ENCODE measurements at regions not wholly inside any gene's neighbourhood (a gene's known extent, or its start where the extent isn't known, plus 50 kb on each side); places are given as distances from the start of the nearest gene placed in this dataset.

GRCh38 chr18:28706397-28706796 is 529.5 kb upstream of the CDH2 start:
- DNase-seq = no peak
- intact Hi-C loops (cut with DNase I, micrococcal nuclease) = no loop called here
- no peak for ATAC-seq

DNA sequence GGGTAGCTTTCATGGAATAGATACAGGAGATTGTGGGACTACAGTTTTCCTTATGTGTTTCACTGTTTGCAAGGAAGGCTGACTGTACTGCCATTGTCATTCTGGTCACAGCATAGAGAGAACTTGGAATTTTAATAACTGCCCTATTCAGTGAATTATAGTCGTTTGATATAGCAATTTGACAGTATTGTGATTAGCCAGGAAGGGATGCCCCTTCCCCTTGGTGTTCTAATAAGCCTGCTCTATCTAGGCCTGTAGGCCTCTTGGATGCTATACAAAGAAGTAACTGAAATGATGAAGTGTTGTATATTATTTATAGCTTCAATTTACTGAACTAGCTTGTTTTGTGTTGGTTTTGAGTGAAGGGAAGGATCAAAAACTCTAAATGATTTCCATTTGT is 528.6 kb upstream of the CDH2 start:
- ATAC-seq = no peak
- intact Hi-C loops (cut with DNase I, micrococcal nuclease) = no loop called here
- DNase-seq = no peak

- ATAC-seq = no peak
- intact Hi-C loops (cut with DNase I, micrococcal nuclease) = no loop called here
- DNase-seq = no peak
Observed at GRCh38 chr18:28692337-28692736, 515.4 kb upstream of the CDH2 start.

DNA sequence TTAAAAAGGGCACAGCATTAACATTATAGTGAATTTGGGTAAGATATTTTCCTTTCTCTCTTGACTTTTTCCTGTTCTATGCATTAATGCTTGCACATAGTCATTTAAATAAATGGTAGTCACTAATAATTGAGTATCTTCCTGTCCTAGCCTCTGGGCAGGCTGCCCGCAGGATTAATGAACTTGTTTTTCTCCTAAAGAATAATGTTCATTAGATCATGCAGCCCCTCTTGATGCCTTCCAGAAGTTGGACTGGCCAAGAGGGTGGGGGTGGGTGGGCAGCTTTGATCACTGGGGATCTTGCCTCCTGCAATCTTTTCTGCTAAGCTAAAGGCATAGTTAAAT is 514.5 kb upstream of the CDH2 start:
- ATAC-seq = no peak
- DNase-seq = no peak
- intact Hi-C loops (cut with DNase I, micrococcal nuclease) = no loop called here

GRCh38 chr18:28690836-28691495 is 514.0 kb upstream of the CDH2 start:
- ATAC-seq (no peak), DNase-seq (no peak)
- intact Hi-C loops (cut with DNase I, micrococcal nuclease) = no loop called here

DNA sequence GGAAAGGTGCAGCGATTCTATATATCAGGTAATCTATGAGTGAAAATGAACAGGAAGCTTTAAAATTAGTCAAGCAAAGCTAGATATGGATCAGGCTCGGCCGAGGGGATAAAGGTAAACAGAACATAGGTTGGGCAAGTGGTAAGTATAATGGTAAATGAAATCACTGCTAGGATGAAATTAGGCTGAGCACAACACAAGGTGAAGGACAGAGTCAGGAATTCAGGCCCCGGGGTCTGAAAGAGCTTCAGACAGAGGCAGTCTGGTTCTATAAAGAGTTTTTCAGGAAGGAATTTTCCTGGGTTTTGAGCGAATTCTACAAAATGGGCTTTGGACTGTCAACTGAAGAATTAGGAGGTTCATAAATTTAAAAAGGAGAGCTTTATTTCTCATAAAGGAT is 513.2 kb upstream of the CDH2 start:
- no peak for DNase-seq
- ATAC-seq = no peak
- intact Hi-C loops (cut with DNase I, micrococcal nuclease) = no loop called here

DNA sequence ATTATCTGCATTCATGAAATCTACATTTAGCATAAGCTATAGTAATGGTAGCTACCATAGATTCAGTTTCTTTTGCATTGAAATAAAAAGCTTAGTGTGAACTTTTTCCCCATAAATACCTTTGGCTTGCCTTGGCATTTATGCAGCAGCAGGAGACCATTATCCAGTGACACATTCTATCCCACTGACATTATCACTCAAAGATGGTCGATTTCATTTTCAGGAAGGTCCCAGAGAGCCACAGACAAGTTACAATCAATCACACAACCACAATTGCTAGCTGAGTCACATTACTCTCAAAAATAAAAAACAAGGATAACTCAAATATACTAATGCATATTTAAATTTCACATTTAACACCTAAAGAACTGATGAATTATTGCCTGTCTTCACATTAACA is 512.7 kb upstream of the CDH2 start:
- intact Hi-C loops (cut with DNase I, micrococcal nuclease) = no loop called here
- no peak for DNase-seq
- ATAC-seq = no peak

DNA sequence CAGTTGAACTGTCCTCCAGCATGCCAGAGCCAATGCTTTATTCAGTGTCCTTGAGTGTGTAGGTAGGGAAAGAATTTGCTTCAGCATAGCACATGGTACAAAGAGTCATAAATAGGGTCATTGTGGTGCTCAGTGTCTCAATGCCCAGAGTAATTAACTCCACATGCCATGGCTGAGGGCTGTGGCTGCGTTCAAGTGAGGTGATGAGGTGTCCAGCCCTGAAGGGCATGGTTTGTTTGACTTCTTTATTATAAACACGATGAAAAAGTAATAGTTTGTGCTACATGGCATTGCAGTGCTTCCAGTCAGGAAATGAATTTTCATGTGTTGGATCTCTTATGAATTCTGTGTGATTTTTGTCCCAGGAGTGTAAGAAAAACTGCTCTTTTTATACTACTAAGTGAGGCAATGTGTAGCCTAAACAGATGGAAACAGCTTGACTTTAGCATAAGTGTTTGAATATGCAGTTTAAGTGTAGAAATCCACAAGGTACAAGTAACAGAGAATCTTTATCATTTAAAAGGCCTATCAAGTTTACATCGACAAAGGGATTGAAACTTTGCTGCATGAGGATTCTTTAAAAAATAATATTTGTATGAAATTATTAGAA is 507.9 kb upstream of the CDH2 start:
- intact Hi-C loops (cut with DNase I, micrococcal nuclease) = no loop called here
- ATAC-seq = no peak
- DNase-seq = no peak

DNA sequence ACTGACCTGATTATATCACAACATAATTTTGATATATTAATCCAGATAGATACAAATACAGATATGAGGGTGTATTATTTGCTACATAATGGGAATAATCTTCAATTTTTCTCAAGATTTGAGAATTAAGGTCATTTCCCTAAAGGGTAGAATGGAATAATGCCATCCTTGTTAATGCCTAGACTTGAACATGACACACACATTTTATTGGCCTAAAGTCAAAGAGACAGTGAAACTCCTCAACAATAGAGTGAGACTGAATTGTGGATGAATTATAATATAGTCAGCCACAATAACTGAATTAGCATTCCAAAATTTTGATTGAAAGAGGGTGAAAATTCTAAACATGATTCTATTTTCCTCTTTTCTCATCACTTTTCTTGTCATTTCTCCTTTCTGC is 506.0 kb upstream of the CDH2 start:
- DNase-seq = no peak
- no peak for ATAC-seq
- intact Hi-C loops (cut with DNase I, micrococcal nuclease) = no loop called here

DNA sequence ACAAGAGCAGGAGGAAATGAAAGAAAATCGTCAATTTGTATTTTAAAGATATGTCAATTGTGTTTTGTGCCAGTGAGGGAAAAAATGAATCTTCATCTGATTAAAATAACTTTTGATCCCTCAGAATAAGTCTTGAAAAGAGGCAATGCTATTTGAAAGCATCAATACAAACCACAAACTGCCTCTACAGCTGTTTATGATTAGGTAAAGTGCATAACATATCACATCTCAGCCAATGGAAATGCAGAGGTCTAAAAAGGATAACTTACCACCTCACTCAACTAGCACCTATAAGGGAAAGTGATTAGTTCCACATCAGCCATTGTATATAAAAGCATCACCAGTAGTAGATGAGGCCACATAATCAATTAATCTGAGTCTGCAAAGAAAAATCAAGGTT is 492.2 kb upstream of the CDH2 start:
- DNase-seq (no peak), ATAC-seq (no peak)
- intact Hi-C loops (cut with DNase I, micrococcal nuclease) = no loop called here

DNA sequence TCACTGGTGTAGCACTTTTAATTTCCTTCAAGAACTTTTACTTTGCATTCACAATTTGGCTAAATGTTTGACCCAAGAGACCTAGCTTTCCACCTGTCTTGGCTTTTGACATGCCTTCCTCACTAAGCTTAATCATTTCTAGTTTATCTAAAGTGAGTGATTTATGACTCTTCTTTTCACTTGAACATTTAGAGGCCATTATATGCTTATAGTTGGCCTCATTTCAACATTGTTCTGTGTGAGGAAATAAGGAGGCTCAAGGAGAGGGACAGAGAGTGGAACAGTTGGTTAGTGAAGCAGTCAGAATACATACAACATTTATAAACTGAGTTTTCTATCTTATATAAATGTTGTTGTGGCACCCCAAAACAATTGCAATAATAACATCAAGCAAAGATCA is 489.3 kb upstream of the CDH2 start:
- ATAC-seq (no peak), DNase-seq (no peak)

DNA sequence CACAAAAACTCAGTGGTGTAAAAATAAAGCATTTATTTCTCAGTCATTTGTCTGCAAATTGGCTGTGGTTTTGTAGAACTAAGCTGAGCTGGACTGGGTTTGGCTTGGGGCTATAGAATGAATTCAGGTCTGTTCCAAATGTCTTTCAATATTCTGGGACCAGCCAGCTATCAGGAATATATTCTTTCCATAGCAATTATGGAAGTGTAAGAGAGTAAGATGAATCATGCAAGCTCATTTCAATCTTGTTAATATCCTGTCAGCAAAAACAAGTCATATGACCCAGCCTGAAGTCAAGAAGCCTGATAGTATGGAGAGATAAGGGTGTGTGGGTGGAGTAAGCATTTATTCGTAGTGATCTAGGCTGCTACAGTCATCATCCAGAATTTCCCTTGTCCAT is 481.0 kb upstream of the CDH2 start:
- intact Hi-C loops (cut with DNase I, micrococcal nuclease) = no loop called here
- ATAC-seq = no peak
- DNase-seq = no peak

More for the DNA sequence above, 489.3 kb upstream of the CDH2 start:
- intact Hi-C loops (cut with DNase I, micrococcal nuclease) = no loop called here

- intact Hi-C loops (cut with DNase I, micrococcal nuclease) = no loop called here
- DNase-seq (no peak), ATAC-seq (no peak)
Observed at GRCh38 chr18:28652654-28653053, 475.7 kb upstream of the CDH2 start.

DNA sequence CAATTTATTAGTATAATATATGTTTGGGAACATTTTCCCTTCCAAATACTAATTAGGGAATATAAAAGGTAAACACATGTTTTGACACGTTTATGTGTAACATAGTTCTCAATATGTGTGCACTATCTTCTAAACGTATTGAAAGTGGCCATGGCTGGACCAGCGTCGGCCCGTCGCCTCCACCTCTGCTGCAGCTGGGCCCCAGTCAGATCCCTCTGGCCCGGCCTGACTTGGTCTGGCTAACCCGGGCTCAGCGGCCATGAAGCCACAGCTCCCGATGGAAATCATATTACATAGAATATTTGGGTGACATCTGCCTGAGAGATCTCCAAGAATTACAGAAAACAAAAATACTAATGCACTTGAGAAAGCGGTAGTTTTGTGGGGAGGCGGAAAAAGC is 474.4 kb upstream of the CDH2 start:
- ATAC-seq = no peak
- intact Hi-C loops (cut with DNase I, micrococcal nuclease) = no loop called here
- DNase-seq = no peak

GRCh38 chr18:28650860-28651259 is 473.9 kb upstream of the CDH2 start:
- intact Hi-C loops (cut with DNase I, micrococcal nuclease) = no loop called here
- no peak for ATAC-seq
- DNase-seq = no peak

- intact Hi-C loops (cut with DNase I, micrococcal nuclease) = no loop called here
- DNase-seq (no peak), ATAC-seq (no peak)
Observed at GRCh38 chr18:28647961-28648360, 471.0 kb upstream of the CDH2 start.

- ATAC-seq (no peak), DNase-seq (no peak)
- intact Hi-C loops (cut with DNase I, micrococcal nuclease) = no loop called here
Observed at GRCh38 chr18:28637897-28638296, 461.0 kb upstream of the CDH2 start.

DNA sequence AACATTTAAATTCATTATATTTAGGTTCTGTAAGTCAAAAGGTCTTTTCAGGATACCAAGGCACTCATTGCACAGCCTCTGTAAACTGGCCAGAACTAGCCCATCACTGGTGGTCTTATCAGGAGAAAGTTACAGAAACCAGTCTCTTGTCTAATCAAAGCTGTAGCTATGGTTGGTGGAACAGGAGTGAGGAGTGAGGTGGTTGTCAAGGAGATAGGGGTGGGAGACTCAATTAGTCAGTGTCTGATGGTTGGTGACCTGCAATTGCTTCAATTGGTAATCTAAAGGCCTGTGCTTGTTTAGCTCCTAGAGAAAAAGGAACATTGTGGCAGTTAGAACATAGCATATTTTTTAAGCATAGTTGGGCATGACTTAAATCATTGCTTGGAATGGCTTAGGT is 458.6 kb upstream of the CDH2 start:
- ATAC-seq = no peak
- intact Hi-C loops (cut with DNase I, micrococcal nuclease) = no loop called here
- no peak for DNase-seq

- ATAC-seq = no peak
- intact Hi-C loops (cut with DNase I, micrococcal nuclease) = no loop called here
- no peak for DNase-seq
Observed at GRCh38 chr18:28626756-28627155, 449.8 kb upstream of the CDH2 start.

DNA sequence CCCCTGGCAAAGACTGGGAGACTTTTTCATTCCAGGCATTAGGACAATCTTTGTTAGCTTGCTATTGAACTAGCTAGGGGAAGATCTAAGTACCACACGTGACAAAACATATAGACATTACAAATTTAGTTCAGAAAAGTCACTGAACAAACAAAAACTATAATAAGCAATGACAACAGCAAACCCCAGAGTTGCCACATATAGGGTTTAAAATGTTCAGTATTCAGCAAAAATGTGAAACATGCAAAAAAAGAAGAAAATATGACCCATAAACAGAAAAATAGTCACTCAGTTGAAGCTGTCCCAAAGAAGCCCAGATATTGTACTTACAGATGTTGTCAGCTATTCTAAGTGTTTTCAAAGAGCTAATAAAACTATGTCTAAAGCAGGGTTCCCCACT is 431.1 kb upstream of the CDH2 start:
- no peak for ATAC-seq
- intact Hi-C loops (cut with DNase I, micrococcal nuclease) = no loop called here
- no peak for DNase-seq

GRCh38 chr18:28606686-28607085 is 429.8 kb upstream of the CDH2 start:
- DNase-seq = no peak
- intact Hi-C loops (cut with DNase I, micrococcal nuclease) = no loop called here

More at GRCh38 chr18:28606686-28607085, 429.8 kb upstream of the CDH2 start:
- ATAC-seq = no peak

Measured in left colon (tissue), 2 donors.